NB4 (cell line): ENCODE measurements at regions not wholly inside any gene's neighbourhood (a gene's known extent, or its start where the extent isn't known, plus 50 kb on each side); places are given as distances from the start of the nearest gene placed in this dataset.

ENCODE experiments used
- MYC ChIP-seq: IDR thresholded peaks from 2 replicates; pipeline ENCODE4 v1.6.1; 2011; ENCODE audit warnings: low read depth, low read length
- POLR2A ChIP-seq: IDR thresholded peaks from 2 replicates; pipeline ENCODE4 v1.6.1; 2011; ENCODE audit warnings: mild to moderate bottlenecking; ENCODE audit not compliant: insufficient read length; ENCODE audit errors: extremely low read depth
- TF ChIP-seq, protein P1 (sequence below): IDR thresholded peaks from one replicate; pipeline ENCODE4 v1.5.1; 2012; ENCODE audit warnings: low read depth, low read length

DNA sequence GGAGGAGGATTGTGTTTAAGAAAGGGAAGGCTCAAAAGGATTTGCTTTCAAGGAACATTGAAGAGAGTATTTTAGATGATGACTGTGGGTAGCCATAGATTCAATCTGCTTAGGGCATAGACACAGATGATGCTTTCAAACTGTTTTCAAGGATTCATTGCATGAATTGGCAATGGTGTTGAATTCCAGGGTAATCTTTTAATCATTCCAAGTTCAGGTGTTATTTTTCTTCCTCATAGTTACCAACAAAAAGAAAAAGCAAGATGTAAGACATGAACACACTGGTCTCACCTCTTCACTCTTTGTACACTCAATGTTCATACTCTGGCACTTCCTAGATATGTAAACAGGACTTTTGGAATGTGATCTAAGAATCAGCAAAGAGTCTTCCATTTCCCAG is 167.0 kb upstream of the RHOBTB1 start:
- TF ChIP-seq, protein P1, sequence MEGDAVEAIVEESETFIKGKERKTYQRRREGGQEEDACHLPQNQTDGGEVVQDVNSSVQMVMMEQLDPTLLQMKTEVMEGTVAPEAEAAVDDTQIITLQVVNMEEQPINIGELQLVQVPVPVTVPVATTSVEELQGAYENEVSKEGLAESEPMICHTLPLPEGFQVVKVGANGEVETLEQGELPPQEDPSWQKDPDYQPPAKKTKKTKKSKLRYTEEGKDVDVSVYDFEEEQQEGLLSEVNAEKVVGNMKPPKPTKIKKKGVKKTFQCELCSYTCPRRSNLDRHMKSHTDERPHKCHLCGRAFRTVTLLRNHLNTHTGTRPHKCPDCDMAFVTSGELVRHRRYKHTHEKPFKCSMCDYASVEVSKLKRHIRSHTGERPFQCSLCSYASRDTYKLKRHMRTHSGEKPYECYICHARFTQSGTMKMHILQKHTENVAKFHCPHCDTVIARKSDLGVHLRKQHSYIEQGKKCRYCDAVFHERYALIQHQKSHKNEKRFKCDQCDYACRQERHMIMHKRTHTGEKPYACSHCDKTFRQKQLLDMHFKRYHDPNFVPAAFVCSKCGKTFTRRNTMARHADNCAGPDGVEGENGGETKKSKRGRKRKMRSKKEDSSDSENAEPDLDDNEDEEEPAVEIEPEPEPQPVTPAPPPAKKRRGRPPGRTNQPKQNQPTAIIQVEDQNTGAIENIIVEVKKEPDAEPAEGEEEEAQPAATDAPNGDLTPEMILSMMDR: no peak
- TF ChIP-seq POLR2A (no peak), MYC (no peak)
